GM12874 (cell line): ENCODE measurements at regions not wholly inside any gene's neighbourhood (a gene's known extent, or its start where the extent isn't known, plus 50 kb on each side); places are given as distances from the start of the nearest gene placed in this dataset.

Experiments
- CTCF ChIP-seq: IDR thresholded peaks from 2 replicates; pipeline ENCODE4 v1.5.1; 2011; ENCODE audit warnings: low read depth, mild to moderate bottlenecking, control low read depth, low read length, moderate library complexity; ENCODE audit not compliant: insufficient read depth

DNA sequence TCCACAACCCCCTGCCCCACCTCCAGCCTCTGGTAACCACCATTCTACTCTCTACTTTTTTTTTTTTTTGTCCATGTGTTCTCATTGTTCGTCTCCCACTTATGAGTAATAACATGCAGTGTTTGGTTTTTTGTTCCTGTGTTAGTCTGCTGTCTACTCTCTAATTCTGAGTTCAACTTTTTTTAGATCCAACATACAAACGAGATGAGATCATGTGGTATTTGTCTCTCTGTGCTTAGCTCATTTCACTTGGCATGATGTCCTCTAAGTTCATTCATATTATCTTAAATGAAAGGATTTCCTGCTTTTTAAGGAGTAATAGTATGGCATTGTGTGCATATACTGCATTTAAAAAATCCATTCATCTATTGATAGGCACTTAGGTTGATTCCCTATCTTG, 130.9 kb downstream of the NMUR2 start:
- TF ChIP-seq CTCF, result no peak

GRCh38 chr5:152271420-152271819, 133.7 kb downstream of the NMUR2 start:
- peak; percentile 20; the same call in 1 of the 2 replicates for TF ChIP-seq CTCF

- TF ChIP-seq CTCF, result no peak
These were observed 135.0 kb downstream of the NMUR2 start for GRCh38 chr5:152270096-152270495.

- TF ChIP-seq CTCF, result no peak
These were observed 135.5 kb downstream of the NMUR2 start for GRCh38 chr5:152269533-152269932.

GRCh38 chr5:152264645-152265254, 140.3 kb downstream of the NMUR2 start:
- no peak for TF ChIP-seq CTCF

DNA sequence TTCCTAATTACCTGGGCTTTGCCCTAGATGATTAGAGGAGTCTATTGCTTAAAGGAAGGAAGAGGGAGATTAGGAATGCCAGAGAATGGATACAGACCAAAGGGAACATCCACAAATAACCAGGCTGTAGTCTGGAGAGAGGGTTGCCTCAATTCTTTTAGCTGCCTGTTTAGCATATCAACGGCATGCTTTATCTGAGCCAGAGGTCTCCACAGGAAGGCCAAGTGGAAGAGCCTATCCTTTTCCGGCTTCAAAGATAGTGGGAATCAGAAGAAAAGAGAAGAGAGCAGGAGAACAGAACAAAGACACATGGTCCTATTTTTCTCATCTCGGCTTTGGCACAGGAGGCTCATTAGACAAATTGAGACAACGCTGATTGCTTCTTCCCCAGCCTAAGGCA, 142.4 kb downstream of the NMUR2 start:
- no peak for TF ChIP-seq CTCF

GRCh38 chr5:152260940-152261339, 144.1 kb downstream of the NMUR2 start:
- TF ChIP-seq CTCF, result no peak
